HEK293 (cell line): ENCODE measurements at regions not wholly inside any gene's neighbourhood (a gene's known extent, or its start where the extent isn't known, plus 50 kb on each side); places are given as distances from the start of the nearest gene placed in this dataset.

Source experiments
- CTCF ChIP-seq: fragments of 450-650 bp; formaldehyde crosslinking; IDR thresholded peaks from 2 replicates; pipeline ENCODE4 v1.5.1; 2016; ENCODE audit warnings: missing biosample characterization, missing genetic modification characterization
- PRDM4 ChIP-seq: fragments of 450-650 bp; formaldehyde crosslinking; IDR thresholded peaks from 2 replicates; pipeline ENCODE4 v1.5.1; 2017; ENCODE audit warnings: missing biosample characterization, missing genetic modification characterization
- REST ChIP-seq: fragments of 450-650 bp; formaldehyde crosslinking; IDR thresholded peaks from 2 replicates; pipeline ENCODE4 v1.5.1; 2016; ENCODE audit warnings: missing biosample characterization, missing genetic modification characterization
- SP2 ChIP-seq: fragments of 450-650 bp; formaldehyde crosslinking; IDR thresholded peaks from 2 replicates; pipeline ENCODE4 v1.5.1; 2016; ENCODE audit warnings: missing biosample characterization, missing genetic modification characterization
- TCF7L2 ChIP-seq: IDR thresholded peaks from 2 replicates; pipeline ENCODE4 v1.6.1; 2011; ENCODE audit warnings: low read depth, mild to moderate bottlenecking, inconsistent platforms, low read length, moderate library complexity, borderline replicate concordance
- ZFP3 ChIP-seq: fragments of 450-650 bp; formaldehyde crosslinking; IDR thresholded peaks from 2 replicates; pipeline ENCODE4 v1.5.1; 2016; ENCODE audit warnings: low read depth, missing biosample characterization, missing genetic modification characterization
- ZNF449 ChIP-seq: fragments of 450-650 bp; formaldehyde crosslinking; IDR thresholded peaks from 2 replicates; pipeline ENCODE4 v1.5.1; 2017; ENCODE audit warnings: missing biosample characterization, mild to moderate bottlenecking, missing genetic modification characterization, moderate library complexity
- ZNF76 ChIP-seq: fragments of 450-650 bp; formaldehyde crosslinking; IDR thresholded peaks from 2 replicates; pipeline ENCODE4; 2016; ENCODE audit warnings: low read depth, missing biosample characterization, missing genetic modification characterization, borderline replicate concordance

GRCh38 chr17:68750208-68750562 is 149.0 kb upstream of the FAM20A start:
- TF ChIP-seq TCF7L2 (no peak), CTCF (no peak), ZFP3 (tag by site-specific recombination) (no peak), REST (tag by site-specific recombination) (no peak), ZNF76 (tag by site-specific recombination) (no peak), PRDM4 (tag by site-specific recombination) (no peak), ZNF449 (tag by site-specific recombination) (no peak), SP2 (tag by site-specific recombination) (no peak)
